ENCODE measurements at regions not wholly inside any gene's neighbourhood (a gene's known extent, or its start where the extent isn't known, plus 50 kb on each side); places are given as distances from the start of the nearest gene placed in this dataset.

GRCh38 chr6:16828058-16828457 is 66.8 kb upstream of the ATXN1 start:
- Histone ChIP-seq H3K9ac (ENCODE audit: low read depth, low read length) (no peak overlapping the region), H2BK15ac (ENCODE audit: low read depth, low read length) (no peak overlapping the region), H3K14ac (replicated peaks; ENCODE audit: low read depth, low read length) (no peak overlapping the region), H2AK5ac (ENCODE audit: low read depth, low read length) (no peak overlapping the region), H3K36me3 (ENCODE audit: control insufficient read depth, insufficient read depth, low read length) (no peaks in the 10 kb centered on the region), H3K56ac (ENCODE audit: extremely low read depth, insufficient read depth, low read length) (no peak overlapping the region), H3K27ac (ENCODE audit: insufficient read depth, low read length) (no peak overlapping the region), H4K5ac (ENCODE audit: low read depth, low read length) (no peak overlapping the region), H4K91ac (ENCODE audit: insufficient read depth, low read depth, low read length) (no peak overlapping the region), H3K18ac (ENCODE audit: low read depth, low read length) (no peak overlapping the region), H3K4me1 (ENCODE audit: control insufficient read depth, insufficient read depth, low read length) (peaks cover 4% of the 10 kb centered on the region; the same call in 1 of the 2 replicates), H3K79me1 (ENCODE audit: low read depth in 1 of 2, low read length in 2 of 2) (no peaks in the 10 kb centered on the region), H4K20me1 (ENCODE audit: insufficient read depth, low read length) (no peaks in the 10 kb centered on the region), H3K4me2 (ENCODE audit: low read depth, low read length) (no peak overlapping the region), H2AK9ac (replicated peaks; ENCODE audit: low read depth, low read length, poor library complexity) (no peak overlapping the region), H3K4me3 (ENCODE audit: insufficient read depth, low read depth, low read length) (no peak overlapping the region), H3K27me3 (ENCODE audit: control insufficient read depth, insufficient read depth, low read length) (peaks cover 2% of the 10 kb centered on the region; the same call in 1 of the 2 replicates), H2AFZ (replicated peaks; ENCODE audit: low read length, poor library complexity) (no peak overlapping the region), H3K9me3 (ENCODE audit: control insufficient read depth, insufficient read depth, low read length) (no peaks in the 10 kb centered on the region), H3K4ac (ENCODE audit: low read depth, low read length) (no peak overlapping the region), H3K23ac (ENCODE audit: low read depth, low read length) (no peak overlapping the region), H2BK20ac (ENCODE audit: low read depth, low read length) (no peak overlapping the region), H2BK5ac (ENCODE audit: low read depth, low read length, poor library complexity, severe bottlenecking) (no peak overlapping the region), H2BK120ac (ENCODE audit: low read depth, low read length) (no peak overlapping the region), H3K9me1 (ENCODE audit: insufficient read depth, low read length) (no peaks in the 10 kb centered on the region), H4K8ac (ENCODE audit: low read depth in 2 of 2, low read length in 2 of 2) (no peak overlapping the region)
- POLR2A ChIA-PET (ENCODE audit: unreplicated experiment) = interaction anchor here (0.5 kb wide), 1 partner anchor 9 kb away, joined by 4 read pairs; no protein-coding TSS in a partner anchor
- WGBS, 2 experiments (ENCODE audit: extremely low coverage in 2 of 2, insufficient read length in 1 of 2) = no CpG with 5 or more reads among the region's 2 CpGs
- CTCF ChIA-PET = no interaction called here
- TF ChIP-seq MXI1 (IDR thresholded peaks at IDR 0.05; ENCODE audit: borderline replicate concordance, low read depth, low read length) (no peak), MAZ (IDR thresholded peaks at IDR 0.05; ENCODE audit: borderline replicate concordance, low read depth, low read length) (no peak), BHLHE40 (IDR thresholded peaks at IDR 0.05; ENCODE audit: low read depth, low read length) (no peak), POLR2A (IDR thresholded peaks at IDR 0.05; ENCODE audit: low read depth, low read length) (no peak)
- intact Hi-C loops (cut with micrococcal nuclease) (no loop called here), in situ Hi-C loops (cut with MboI; ENCODE audit: low sequenced_read_pairs) (no loop called here), dilution Hi-C loops (cut with HindIII; ENCODE audit: low sequenced_read_pairs, unreplicated experiment) (no loop called here)
- ATAC-seq (ENCODE audit: low read depth) (no peak), DNase-seq (no peak)
- no TSS peak for BruUV-seq (replicated peaks)
